GM19099 (cell line): ENCODE measurements at regions not wholly inside any gene's neighbourhood (a gene's known extent, or its start where the extent isn't known, plus 50 kb on each side); places are given as distances from the start of the nearest gene placed in this dataset.

Experiments
- POLR2A ChIP-seq: IDR thresholded peaks from 3 replicates; pipeline ENCODE4 v1.6.1; 2011; ENCODE audit warnings: low read depth; ENCODE audit not compliant: insufficient read length; ENCODE audit errors: extremely low read depth

- TF ChIP-seq POLR2A = no peak
These were observed 629.1 kb upstream of the SLC10A2 start for GRCh38 chr13:103695320-103695719.

GRCh38 chr13:103694471-103694870 is 628.3 kb upstream of the SLC10A2 start:
- TF ChIP-seq POLR2A = no peak

GRCh38 chr13:103694033-103694432 is 627.8 kb upstream of the SLC10A2 start:
- TF ChIP-seq POLR2A = no peak

GRCh38 chr13:103692442-103692841 is 626.2 kb upstream of the SLC10A2 start:
- no peak for TF ChIP-seq POLR2A

- no peak for TF ChIP-seq POLR2A
These were observed 610.1 kb upstream of the SLC10A2 start for GRCh38 chr13:103676329-103676728.

- no peak for TF ChIP-seq POLR2A
These were observed 605.3 kb upstream of the SLC10A2 start for GRCh38 chr13:103671547-103671946.

GRCh38 chr13:103663996-103664395 is 597.8 kb upstream of the SLC10A2 start:
- TF ChIP-seq POLR2A = no peak

GRCh38 chr13:103656311-103656710 is 590.1 kb upstream of the SLC10A2 start:
- TF ChIP-seq POLR2A = no peak

- TF ChIP-seq POLR2A = no peak
These were observed 574.4 kb upstream of the SLC10A2 start for GRCh38 chr13:103640606-103641005.

- TF ChIP-seq POLR2A = no peak
These were observed 573.1 kb upstream of the SLC10A2 start for GRCh38 chr13:103639326-103639725.

- TF ChIP-seq POLR2A = no peak
These were observed 572.5 kb upstream of the SLC10A2 start for GRCh38 chr13:103638706-103639105.

GRCh38 chr13:103634066-103634465 is 567.8 kb upstream of the SLC10A2 start:
- TF ChIP-seq POLR2A = no peak

- TF ChIP-seq POLR2A = no peak
These were observed 559.0 kb upstream of the SLC10A2 start for GRCh38 chr13:103625194-103625593.

GRCh38 chr13:103618151-103618550 is 551.9 kb upstream of the SLC10A2 start:
- TF ChIP-seq POLR2A = no peak

- no peak for TF ChIP-seq POLR2A
These were observed 549.6 kb upstream of the SLC10A2 start for GRCh38 chr13:103615771-103616170.

- no peak for TF ChIP-seq POLR2A
These were observed 548.5 kb upstream of the SLC10A2 start for GRCh38 chr13:103614761-103615160.

- TF ChIP-seq POLR2A = no peak
These were observed 541.8 kb upstream of the SLC10A2 start for GRCh38 chr13:103607995-103608394.

GRCh38 chr13:103605546-103606326 is 539.5 kb upstream of the SLC10A2 start:
- no peak for TF ChIP-seq POLR2A

- TF ChIP-seq POLR2A = no peak
These were observed 532.5 kb upstream of the SLC10A2 start for GRCh38 chr13:103598671-103599070.
